HG02938 (cell line): ENCODE measurements at regions not wholly inside any gene's neighbourhood (a gene's known extent, or its start where the extent isn't known, plus 50 kb on each side); places are given as distances from the start of the nearest gene placed in this dataset.
"Not testable (repeated sequence)": the region's sequence is repeated elsewhere in the genome, so short reads cannot be mapped to it uniquely, and the experiment has no call there.

Experiments
- ATAC-seq: cut with Tn5 transposase; IDR thresholded peaks from one replicate; pipeline ENCODE4 v1.9.1; 2021; ENCODE audit warnings: mild to moderate bottlenecking, moderate library complexity; ENCODE audit not compliant: unreplicated experiment

DNA sequence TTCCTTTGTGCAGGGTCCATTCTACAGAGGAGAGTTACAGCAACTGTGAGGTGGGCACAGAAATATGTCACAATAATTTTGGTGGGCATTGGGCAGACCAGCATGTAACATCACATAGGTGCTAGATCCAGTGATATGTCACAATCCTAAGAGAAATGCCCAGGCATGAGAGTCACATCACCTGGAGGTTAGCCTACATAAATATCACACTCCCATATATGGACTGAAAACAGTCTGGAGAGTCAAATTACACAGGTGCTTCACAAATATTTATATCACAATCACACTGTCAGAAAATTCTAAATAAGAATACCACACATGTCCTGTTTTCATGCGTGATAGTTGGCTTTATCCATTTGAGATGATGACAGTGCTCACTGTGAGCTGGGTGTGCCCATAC is 903.7 kb upstream of the AMELY start:
- no peak for ATAC-seq

DNA sequence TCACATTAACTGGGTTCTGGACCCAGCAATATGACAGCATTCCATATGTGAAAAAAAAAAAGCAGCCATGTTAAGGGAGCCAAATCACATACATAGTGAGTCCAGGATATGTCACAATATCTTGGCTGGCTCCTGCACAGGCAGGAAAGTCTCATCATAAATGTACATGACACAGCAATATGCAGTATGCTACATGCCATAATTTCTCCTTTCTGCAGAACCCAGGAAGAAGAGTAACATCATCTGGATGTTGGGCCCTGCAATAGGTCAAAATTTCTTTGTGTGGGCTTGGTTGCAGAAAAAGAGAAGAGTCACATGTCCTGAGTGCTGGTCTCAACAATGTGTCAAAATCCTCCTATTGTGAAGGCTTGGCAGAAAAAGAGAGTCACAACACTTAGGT is 902.8 kb upstream of the AMELY start:
- no peak for ATAC-seq

DNA sequence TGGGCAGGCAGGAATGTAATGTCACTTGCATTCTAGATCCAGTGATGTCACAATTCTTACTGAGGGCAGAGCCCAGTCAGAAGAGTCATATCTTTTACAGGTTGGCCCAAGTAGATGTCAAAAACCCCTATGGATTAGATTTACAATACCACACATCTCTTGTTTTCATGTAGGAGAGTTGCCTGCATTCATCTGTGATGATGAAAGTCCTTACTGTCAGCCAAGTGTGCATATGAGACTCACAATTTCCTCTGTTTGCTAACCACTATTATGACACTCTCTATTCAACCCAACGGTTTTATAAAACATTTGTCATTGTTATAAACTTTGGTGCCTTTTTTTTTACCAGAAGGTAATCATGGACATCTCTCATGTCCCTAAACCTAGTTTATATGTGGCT is 898.8 kb upstream of the AMELY start:
- no peak for ATAC-seq

DNA sequence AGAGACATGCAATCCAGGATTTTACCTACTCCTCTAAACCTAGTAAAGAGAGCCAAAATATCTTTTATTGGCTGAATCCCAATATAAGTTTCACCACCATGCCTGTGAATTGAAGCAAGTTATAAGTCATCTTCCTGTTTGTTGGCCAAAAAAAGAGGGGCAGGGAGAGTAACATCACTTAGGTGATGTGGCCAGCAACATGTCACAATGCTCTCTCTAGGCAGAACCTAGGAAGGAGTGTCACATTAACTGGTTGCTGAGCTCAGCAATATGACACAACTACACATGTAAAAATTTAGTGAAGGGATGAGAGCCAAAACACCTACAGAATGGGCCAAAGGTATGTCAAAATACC is 895.9 kb upstream of the AMELY start:
- ATAC-seq: no peak

DNA sequence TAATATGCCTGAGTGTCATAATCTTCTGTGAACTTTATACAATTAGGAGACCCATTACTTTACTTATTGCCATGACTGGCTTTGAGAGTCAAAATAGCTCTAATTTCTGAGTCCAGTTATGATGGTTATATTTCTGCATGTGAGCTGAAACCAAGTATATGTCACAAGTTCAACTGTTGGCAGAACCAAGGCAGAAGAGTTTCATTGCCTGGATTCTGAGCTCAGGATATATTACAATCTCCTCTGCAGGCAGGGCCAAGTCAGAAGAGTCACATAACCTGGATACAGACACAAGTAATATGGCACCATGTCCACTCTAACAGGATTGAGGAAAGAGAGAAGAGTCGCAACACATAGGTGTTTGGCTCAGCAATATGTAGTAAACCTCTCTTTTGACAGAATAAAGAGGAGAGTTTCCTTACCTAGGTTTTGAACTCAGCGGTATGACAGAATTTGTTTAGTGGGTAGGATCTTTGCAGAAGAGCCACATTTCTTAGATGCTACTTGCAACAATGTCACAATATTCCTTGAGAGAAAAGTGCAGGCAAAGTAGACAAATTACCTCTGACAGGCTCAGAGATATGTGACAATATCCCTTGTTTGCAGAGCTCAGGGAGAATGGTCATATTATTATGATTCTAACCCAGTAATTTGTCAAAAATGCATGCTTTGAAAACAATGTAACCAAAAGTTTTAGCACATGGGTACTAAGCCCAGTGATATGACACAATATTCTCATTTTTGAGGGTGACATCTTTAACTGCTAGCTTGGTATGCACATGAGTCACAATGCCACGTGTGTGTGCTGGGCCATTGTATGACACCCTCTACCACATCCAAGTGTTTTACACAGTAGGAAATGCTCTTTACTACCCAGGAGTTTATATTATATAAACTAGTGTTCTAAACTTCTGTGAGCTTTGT is 895.3 kb upstream of the AMELY start:
- no peak for ATAC-seq

DNA sequence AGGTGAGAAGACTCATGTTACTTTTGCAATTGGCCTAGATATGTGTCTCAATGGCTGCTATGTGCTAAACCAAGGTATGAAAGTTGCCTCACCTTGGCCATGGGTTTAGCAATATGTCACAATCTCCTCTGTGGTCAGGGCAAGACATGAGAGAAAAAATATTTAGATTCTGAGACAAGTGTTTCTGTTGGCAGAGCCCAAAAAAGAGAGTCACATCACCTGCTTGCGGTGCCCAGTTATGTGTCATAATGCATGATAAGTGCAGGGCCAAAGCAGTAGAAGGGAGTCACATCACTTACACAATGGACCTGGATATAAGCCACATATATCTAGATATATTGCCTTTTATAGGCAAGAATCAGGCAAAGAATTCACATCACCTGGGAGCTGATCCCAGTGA is 894.1 kb upstream of the AMELY start:
- no peak for ATAC-seq

DNA sequence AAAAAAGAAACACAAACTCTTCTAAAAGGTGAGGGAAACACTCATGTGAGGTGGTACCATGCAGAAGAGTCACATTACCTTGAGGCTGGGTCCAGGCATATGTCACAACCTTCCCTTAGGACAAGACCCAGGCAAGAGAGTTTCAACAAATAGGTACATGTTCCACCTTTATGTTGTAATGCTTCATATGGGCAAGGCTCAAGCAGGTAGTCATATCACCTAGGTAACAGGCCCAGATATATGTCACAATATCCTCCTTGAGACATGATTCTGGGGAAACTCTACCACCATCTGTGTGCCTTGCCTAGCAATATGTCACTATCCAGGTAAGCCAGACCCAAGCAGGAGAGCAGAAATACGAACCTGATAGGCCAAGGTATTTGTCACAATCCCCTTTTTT is 892.2 kb upstream of the AMELY start:
- no peak for ATAC-seq

DNA sequence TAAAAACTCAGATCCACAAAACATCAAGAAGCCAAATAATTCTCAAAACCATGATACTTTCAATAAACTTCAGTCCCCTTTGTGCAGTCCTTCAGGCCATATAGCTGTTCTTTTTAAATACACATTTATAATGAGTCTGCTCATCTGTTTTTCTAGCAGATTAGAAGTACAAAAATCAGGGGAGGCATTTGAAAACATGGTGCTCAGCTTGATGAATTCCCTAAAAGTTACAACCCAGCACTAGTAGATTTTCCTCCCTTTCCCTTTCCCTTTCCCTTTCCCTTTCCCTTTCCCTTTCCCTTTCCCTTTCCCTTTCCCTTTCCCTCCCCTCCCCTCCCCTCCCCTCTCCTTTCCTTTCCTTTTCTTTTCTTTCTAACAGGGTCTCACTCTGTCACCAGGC is 884.6 kb upstream of the AMELY start:
- ATAC-seq: no peak

DNA sequence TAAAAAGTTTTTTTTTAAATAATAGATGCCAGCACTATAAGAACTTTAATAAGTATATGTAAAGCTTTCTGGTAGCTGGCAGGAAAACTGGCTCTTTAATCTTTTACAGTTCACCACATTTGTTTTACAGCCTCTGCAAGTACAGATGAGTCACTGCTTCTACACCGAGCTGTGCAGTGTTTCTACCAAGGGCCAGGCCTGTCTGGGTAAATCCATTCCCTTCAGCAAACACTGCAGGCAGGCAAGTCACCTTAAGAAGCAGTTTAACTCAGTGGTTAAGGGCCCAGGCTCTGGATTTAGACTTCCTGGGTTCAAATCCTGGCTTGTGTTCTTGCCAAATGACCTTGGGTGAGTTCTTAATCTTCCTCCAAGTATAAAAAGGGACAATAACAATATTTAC is 882.9 kb upstream of the AMELY start:
- ATAC-seq: no peak

DNA sequence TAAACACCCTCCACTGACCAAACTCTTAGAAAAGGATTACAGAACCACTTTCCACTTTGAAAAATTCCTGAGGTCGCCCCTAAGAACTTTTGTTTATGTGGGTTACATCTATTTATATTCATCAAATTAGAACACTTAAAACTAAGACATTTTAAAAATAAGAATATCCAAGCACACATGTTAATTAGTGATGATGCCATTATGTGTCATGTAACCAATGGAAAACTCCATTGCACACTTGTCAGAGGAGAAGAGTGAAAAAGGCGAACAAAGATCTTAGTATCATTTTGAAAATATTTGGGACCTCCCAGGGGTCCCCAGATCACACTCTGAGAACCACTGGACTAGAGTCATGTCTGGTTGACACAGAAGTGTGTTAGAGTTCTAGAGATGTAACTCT is 882.4 kb upstream of the AMELY start:
- ATAC-seq: no peak

DNA sequence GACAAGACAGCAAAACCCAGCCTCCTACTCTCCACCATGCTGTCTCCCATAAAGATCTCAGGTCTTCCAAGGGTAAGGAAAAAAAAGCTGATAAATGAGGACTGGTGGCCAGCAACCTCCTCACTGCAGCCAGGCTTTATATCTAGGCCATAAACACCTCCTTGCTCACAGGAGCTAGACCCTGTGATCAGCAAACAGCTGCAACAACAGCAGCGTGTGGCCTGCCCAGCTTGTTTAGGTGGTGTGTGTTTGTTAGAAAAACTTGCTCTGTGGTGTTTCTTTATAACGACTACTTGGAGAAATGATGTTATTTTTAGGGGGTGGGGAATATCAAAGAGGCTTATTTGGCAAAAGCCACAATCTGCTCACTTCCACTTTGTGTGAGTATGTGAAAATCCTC is 880.9 kb upstream of the AMELY start:
- ATAC-seq: no peak

DNA sequence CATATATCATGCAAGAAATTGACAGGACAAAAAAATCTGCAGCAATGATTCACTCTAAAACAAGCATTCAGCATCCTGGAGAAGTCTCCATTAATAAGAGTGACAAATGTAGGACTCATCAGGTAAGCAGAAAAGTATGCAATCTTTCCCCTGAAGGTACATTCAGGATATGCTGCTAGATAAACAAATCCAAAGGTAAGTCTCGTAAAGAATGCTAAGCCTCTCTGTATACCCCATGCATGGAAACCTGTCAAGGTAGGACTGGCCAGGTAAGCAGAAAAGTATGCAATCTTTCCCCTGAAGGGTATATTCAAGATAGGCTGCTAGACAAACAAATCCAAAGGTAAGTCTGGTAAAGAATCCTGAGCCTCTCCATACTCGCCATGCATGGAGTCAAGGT is 869.9 kb upstream of the AMELY start:
- no peak for ATAC-seq

DNA sequence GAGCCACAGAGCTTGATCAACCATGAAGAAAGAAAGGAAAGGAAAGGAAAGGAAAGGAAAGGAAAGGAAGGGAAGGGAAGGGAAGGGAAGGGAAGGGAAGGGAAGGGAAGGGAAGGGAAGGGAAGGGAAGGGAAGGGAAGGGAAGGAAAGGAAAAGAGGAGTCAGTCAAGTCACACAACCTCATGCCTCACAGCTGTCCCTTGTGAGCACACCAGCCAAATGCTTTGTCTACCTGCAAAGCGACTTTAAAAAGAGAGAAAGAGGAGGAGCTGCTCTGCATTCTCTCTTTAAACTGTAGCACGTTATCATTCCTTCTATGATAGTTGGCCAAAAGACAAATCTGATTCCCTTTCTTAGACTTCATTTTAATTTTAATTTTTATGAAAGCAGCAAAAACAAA is 863.9 kb upstream of the AMELY start:
- not testable (repeated sequence) for ATAC-seq

DNA sequence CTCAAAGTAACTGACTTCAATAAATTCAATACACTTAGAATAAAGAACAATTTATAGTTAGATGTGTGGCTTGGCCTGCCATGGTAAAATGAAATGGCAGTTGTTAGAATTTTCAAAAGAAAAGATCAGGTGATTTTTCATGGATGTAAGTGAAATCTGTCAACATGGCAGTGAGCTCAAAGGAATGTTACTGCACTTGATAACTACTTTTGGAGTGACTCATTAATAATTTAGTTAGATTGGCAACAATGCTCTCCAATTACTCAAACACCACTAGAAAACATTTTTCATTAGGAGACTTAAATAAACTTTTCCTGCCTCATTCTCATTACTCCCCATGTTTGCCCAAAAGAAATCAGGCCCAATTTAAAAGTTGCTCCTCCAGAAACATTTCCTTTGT is 860.2 kb upstream of the AMELY start:
- ATAC-seq: no peak

DNA sequence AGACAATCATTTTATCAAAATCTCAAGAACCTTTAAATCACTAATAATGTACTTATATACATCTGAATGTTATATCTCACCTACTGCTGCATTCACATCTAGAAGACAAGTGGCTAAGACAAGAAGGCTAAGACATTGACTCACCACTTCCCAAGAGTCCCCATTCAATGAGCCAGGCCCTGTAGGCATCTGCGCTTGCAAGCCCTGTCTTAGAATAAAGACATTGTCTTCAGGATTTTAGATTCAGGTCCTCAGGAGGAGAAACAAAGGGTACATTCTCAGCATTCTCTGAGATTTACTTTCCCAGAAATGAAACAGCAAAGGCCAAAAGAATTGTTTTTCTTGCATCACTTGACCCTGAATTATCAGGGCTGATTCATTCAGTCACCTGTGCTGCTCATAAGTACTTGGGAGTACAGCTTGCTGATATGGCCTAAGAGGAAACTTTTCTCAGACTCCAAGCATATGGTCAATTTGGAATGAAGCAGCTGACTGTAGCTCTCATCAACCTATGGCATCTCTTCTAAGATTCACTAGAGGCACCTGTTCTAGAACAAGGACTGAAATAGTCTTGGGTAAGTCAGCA is 858.3 kb upstream of the AMELY start:
- no peak for ATAC-seq

DNA sequence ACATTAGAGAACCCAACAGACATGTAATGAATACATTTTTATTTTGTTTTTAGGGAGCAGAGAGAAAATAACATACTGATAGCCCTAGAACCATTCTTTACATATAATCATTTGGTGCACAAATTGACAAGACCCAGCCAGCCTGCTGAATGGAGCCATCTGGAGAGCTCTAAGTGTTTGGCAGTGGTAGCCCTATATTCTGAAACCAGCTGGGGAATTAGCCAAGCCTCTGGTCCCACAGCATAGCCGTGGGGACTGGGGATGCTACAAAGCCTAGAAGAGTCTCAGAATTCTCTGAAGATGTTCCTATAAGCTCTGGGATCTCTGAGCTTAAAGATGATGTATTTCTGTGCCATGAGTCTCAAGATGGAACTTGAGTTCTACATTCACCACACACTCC is 857.3 kb upstream of the AMELY start:
- ATAC-seq: no peak

DNA sequence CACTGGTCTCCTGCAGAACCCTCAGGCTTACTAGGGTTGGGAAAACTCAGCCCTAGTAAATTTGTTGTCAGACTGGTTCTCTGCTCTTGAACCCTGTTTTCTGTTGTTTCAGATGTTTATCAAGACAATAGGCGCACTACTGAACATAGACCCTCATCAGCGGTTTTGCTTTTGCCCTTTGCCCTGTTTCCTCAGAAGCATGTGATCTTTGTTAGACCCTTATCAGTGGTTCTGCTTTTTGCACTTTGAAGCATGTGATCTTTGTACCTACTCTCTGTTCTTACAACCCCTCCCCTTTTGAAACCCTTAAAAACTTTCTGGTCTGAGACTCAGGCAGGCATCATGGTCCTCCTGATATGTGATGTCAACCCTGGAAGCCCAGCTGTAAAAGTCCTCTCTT is 842.2 kb upstream of the AMELY start:
- no peak for ATAC-seq

DNA sequence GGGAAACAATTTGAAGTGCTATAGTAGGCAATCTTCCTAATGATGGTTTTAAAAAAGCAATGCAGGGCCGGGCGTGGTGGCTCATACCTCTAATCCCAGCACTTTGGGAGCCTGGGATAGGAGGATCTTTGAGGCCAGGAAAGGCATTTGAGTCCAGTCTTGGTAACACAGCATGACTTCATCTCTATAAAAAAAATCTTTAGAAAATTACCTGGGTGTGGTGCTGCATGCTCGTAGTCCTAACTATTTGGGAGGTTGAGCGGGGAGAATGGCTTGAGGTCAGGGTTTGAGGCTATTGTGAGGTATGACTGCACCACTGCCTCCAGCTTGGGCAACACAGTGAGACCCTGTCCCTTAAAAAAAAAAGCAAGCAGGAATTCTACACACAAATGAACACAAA is 835.2 kb upstream of the AMELY start:
- ATAC-seq: no peak

DNA sequence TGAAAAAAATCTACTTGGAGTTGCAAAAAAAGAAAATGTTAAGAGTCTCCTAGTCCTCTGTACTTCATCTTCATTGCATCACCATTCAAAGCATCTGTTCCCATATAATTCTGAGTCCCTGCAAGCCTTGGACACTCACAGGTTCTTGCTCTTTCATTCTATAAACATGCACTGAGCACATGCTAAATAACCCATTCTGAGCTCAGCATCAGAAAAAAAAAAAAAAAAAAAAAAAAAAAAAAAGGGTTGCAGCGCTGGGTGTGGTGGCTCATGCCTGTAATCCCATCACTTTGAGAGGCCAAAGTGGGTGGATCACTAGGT is 834.0 kb upstream of the AMELY start:
- no peak for ATAC-seq

DNA sequence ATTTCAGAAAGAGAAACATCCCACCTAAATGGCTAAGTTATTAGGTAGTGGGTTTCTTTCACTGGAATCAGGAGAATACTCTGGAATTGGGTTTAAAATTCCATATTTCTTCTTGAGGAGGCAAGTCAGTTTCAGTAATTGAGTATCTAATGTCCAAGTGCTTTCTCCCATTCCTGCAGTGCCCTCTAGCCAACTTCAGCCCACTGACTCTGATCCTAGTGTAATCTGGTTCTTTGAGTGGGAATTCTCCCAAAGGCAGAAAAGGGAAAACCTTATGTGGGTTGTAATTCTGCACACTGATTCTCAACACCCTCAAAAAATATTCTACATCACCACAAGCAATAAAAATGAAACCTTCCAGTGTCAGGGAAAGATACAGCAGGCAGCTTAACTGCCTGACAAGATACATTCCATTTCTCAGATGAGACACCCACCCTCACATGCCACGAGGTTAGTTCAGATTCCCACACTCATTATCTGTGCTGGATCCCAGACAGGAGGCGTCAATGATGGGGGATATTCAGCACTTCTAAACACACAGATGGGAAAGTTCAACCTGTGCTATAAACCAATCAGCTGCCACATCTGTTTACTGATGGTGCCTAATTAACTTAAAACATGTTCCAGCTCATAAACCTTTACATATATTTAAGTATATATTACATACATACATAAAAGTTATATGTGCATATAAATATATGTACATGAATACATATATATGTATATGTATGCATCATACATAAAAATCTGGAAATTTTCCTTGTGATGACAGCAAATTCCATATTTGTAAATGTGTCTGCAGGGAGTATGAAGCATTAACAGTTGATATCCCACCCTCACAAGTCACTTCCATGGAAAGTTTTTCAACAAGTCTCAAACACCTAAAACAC is 833.4 kb upstream of the AMELY start:
- ATAC-seq: no peak

DNA sequence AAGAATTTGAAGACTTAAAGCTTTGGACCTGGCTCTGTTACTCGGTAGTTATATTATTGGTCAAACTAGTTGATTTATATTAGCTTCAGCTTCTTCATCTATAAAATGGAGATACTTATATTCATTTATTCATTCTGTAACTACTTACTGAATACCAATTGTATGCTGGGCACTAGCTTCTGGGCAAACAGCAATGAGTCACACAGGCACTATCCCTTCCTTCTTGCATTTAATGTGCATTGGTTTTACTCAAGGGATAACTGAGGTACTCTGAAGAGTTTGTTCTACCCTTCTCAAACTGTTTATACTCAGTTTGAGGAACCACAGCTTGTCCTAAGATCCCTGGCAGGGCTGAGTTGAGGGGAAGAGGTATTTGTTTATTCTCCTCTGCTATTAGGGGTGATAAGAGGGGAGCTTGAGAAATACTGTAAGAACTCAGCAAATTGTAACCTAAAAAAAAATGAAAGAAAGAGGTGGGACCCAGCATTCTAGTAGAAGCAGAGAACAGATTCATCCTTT is 825.4 kb upstream of the AMELY start:
- ATAC-seq: no peak

DNA sequence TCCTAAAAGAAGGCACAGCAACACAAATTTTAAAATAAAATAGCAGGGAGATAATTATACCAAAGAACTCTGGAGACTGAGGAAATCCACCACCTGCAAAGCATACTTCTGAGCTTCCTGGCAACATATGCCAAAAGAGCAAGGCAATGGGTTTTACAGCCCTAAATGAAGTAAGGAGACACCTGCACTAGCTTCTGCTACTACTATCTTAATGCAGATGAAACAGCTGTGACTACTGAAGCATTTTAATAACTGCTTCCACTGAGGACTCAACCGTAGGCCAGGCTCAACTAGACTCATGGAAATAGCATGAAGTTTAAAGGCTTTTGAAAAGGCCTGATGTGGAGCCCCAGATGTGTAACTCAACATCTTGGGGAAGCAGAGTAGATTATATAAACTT is 820.1 kb upstream of the AMELY start:
- no peak for ATAC-seq
